ENCODE measurements at regions not wholly inside any gene's neighbourhood (a gene's known extent, or its start where the extent isn't known, plus 50 kb on each side); places are given as distances from the start of the nearest gene placed in this dataset.

DNA sequence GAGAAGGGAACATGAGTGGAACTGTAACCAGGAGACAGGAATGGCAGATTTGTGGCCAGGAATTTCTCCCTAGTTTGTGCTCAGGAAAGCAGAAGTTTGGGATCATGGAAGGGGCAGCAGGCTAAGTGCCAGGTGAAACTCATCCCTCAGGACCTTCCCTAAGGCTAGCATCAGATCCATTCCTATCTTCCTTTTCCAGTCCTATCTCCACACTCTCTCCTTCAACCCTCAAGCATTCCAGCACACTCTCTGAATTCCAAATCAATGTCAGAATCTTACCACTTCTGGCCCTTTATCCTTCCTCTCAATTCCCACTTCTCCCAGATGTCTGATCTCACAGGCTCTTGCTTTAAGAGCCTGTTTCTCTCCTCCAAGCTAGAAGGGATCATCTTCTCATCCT lies 53.2 kb upstream of the GRIA1 start (continued):
- TF ChIP-seq IKZF3 (tag by site-specific recombination; IDR thresholded peaks at IDR 0.05): no peak
- no peak for TF ChIP-seq ZNF610 (tag by site-specific recombination; IDR thresholded peaks at IDR 0.05; ENCODE audit: borderline replicate concordance)

DNA sequence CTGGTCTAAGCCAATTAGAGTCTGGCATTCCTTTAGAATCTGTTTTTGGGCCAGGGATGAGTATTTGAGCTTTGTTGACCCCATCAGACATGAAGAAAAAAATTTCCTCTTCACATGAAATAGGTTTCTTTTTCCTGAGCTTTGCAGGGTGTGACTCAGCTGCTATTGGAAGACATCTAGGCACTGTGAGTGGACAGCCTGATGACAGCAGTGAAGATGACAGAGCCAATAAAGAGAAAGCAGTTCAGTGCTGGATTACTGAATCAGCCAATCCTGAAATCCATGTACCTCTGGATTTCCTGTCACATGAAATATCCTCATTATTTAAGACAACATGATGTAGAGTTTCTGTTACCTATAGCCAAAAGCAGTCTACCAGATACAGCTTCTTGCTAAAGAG lies 51.3 kb upstream of the GRIA1 start:
- TF ChIP-seq GFI1B (tag by site-specific recombination; IDR thresholded peaks at IDR 0.05) (no peak), ZNF792 (tag by site-specific recombination; IDR thresholded peaks at IDR 0.05) (no peak), ZBTB48 (tag by site-specific recombination; IDR thresholded peaks at IDR 0.05) (no peak), ZNF791 (tag by site-specific recombination; IDR thresholded peaks at IDR 0.05) (no peak), ZNF292 (tag by site-specific recombination; IDR thresholded peaks at IDR 0.05; ENCODE audit: borderline replicate concordance, low read depth) (no peak)
- TF ChIP-seq, protein P1, sequence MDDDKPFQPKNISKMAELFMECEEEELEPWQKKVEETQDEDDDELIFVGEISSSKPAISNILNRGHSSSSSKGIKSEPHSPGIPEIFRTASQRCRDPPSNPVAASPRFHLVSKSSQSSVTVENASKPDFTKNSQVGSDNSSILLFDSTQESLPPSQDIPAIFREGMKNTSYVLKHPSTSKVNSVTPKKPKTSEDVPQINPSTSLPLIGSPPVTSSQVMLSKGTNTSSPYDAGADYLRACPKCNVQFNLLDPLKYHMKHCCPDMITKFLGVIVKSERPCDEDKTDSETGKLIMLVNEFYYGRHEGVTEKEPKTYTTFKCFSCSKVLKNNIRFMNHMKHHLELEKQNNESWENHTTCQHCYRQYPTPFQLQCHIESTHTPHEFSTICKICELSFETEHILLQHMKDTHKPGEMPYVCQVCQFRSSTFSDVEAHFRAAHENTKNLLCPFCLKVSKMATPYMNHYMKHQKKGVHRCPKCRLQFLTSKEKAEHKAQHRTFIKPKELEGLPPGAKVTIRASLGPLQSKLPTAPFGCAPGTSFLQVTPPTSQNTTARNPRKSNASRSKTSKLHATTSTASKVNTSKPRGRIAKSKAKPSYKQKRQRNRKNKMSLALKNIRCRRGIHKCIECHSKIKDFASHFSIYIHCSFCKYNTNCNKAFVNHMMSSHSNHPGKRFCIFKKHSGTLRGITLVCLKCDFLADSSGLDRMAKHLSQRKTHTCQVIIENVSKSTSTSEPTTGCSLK (tag by site-specific recombination; IDR thresholded peaks at IDR 0.05): no peak
- TF ChIP-seq, protein P2, sequence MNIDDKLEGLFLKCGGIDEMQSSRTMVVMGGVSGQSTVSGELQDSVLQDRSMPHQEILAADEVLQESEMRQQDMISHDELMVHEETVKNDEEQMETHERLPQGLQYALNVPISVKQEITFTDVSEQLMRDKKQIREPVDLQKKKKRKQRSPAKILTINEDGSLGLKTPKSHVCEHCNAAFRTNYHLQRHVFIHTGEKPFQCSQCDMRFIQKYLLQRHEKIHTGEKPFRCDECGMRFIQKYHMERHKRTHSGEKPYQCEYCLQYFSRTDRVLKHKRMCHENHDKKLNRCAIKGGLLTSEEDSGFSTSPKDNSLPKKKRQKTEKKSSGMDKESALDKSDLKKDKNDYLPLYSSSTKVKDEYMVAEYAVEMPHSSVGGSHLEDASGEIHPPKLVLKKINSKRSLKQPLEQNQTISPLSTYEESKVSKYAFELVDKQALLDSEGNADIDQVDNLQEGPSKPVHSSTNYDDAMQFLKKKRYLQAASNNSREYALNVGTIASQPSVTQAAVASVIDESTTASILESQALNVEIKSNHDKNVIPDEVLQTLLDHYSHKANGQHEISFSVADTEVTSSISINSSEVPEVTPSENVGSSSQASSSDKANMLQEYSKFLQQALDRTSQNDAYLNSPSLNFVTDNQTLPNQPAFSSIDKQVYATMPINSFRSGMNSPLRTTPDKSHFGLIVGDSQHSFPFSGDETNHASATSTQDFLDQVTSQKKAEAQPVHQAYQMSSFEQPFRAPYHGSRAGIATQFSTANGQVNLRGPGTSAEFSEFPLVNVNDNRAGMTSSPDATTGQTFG (tag by site-specific recombination; IDR thresholded peaks at IDR 0.05; ENCODE audit: borderline replicate concordance): no peak
- Histone ChIP-seq H3K4me1 (ENCODE audit: control insufficient read depth, insufficient read depth, low read length) (no peaks in the 10 kb centered on the region), H3K36me3 (ENCODE audit: control insufficient read depth in 2 of 2, insufficient read depth in 1 of 2, low read length in 2 of 2) (no peaks in the 10 kb centered on the region), H3K27ac (ENCODE audit: extremely low read depth, low read depth, low read length) (no peak overlapping the region), H3K4me3 (ENCODE audit: low read depth, low read length) (no peak overlapping the region), H3K9me3 (ENCODE audit: control insufficient read depth, insufficient read depth, low read depth, low read length) (no peaks in the 10 kb centered on the region)
- CTCF ChIA-PET: no interaction called here
- POLR2A ChIA-PET: no interaction called here
